ENCODE measurements at regions not wholly inside any gene's neighbourhood (a gene's known extent, or its start where the extent isn't known, plus 50 kb on each side); places are given as distances from the start of the nearest gene placed in this dataset.

- ATAC-seq, result no peak
Observed at GRCh38 chr7:122199171-122199570, 55.1 kb upstream of the AASS start.

GRCh38 chr7:122198581-122198980 is 54.5 kb upstream of the AASS start:
- Histone ChIP-seq H3K27me3 (no peaks in the 10 kb centered on the region), H3K9me3 (no peaks in the 10 kb centered on the region), H3K4me3 (no peak overlapping the region), H3K36me3 (no peaks in the 10 kb centered on the region), H3K27ac (no peak overlapping the region), H3K4me1 (no peaks in the 10 kb centered on the region)
- 86% methylated on average over 1 of the region's 1 CpG; no CpG with 5 or more reads in 1 of the 2 donors for WGBS, 2 donors (ENCODE audit: low coverage in 1 of 2)
- no peak for ATAC-seq
- no peak for TF ChIP-seq CTCF (IDR thresholded peaks at IDR 0.05)
- no peak for TF ChIP-seq POLR2AphosphoS5 (IDR thresholded peaks at IDR 0.05)
- no peak for TF ChIP-seq EP300 (IDR thresholded peaks at IDR 0.05)
- no peak for TF ChIP-seq POLR2A (IDR thresholded peaks at IDR 0.05)

More at GRCh38 chr7:122199171-122199570, 55.1 kb upstream of the AASS start:
- TF ChIP-seq POLR2AphosphoS5 (IDR thresholded peaks at IDR 0.05), result no peak
- no peaks in the 10 kb centered on the region for H3K9me3 ChIP-seq
- no peaks in the 10 kb centered on the region for H3K27me3 ChIP-seq
- H3K4me1 ChIP-seq, result no peaks in the 10 kb centered on the region
- no peaks in the 10 kb centered on the region for H3K36me3 ChIP-seq
- no peak overlapping the region for H3K27ac ChIP-seq
- no peak overlapping the region for H3K4me3 ChIP-seq
